ENCODE measurements at regions not wholly inside any gene's neighbourhood (a gene's known extent, or its start where the extent isn't known, plus 50 kb on each side); places are given as distances from the start of the nearest gene placed in this dataset.

DNA sequence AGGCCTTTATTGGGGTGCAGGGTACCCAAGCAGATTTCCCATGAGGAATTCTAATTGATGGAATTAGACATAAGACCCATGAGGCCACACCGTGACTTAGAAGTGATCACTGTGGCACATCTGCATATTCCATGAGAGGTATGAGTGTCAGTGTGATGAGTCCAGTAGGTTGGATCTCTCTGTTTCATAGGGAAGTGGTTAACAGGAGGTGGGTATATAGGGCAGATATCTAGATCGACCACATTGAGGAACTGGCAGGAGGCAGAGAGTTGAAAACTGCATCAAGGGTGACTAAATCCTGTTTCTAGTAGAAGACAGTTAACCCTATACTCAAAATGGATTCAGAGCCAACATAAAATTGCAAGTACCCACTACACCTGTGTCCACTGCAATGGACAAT lies 68.6 kb upstream of the MIR17HG start:
- H3K9me3 ChIP-seq (ENCODE audit: control insufficient read depth, insufficient read depth, low read length) = no peaks in the 10 kb centered on the region
- no peaks in the 10 kb centered on the region for H3K9me1 ChIP-seq (ENCODE audit: insufficient read depth, low read length)
- H3K4ac ChIP-seq (ENCODE audit: low read depth, low read length) = no peak overlapping the region
- H2BK15ac ChIP-seq (ENCODE audit: low read depth, low read length) = no peak overlapping the region
- H3K9ac ChIP-seq (ENCODE audit: low read depth, low read length) = no peak overlapping the region
- H2AK9ac ChIP-seq (replicated peaks; ENCODE audit: low read depth, low read length, poor library complexity) = no peak overlapping the region
- dilution Hi-C loops (cut with HindIII; ENCODE audit: low sequenced_read_pairs, unreplicated experiment) (no loop called here), intact Hi-C loops (cut with micrococcal nuclease) (no loop called here), in situ Hi-C loops (cut with MboI; ENCODE audit: low sequenced_read_pairs) (no loop called here)
- no TSS peak for BruUV-seq (replicated peaks)
- no peaks in the 10 kb centered on the region for H4K20me1 ChIP-seq (ENCODE audit: insufficient read depth, low read length)
- H3K14ac ChIP-seq (replicated peaks; ENCODE audit: low read depth, low read length) = no peak overlapping the region
- ATAC-seq (ENCODE audit: low read depth) (no peak), DNase-seq (no peak)
- H3K79me1 ChIP-seq (ENCODE audit: low read depth in 1 of 2, low read length in 2 of 2) = no peaks in the 10 kb centered on the region
- no peak overlapping the region for H3K23ac ChIP-seq (ENCODE audit: low read depth, low read length)
- H3K56ac ChIP-seq (ENCODE audit: extremely low read depth, insufficient read depth, low read length) = no peak overlapping the region
- no peak overlapping the region for H3K27ac ChIP-seq (ENCODE audit: insufficient read depth, low read length)
- TF ChIP-seq, protein P1, sequence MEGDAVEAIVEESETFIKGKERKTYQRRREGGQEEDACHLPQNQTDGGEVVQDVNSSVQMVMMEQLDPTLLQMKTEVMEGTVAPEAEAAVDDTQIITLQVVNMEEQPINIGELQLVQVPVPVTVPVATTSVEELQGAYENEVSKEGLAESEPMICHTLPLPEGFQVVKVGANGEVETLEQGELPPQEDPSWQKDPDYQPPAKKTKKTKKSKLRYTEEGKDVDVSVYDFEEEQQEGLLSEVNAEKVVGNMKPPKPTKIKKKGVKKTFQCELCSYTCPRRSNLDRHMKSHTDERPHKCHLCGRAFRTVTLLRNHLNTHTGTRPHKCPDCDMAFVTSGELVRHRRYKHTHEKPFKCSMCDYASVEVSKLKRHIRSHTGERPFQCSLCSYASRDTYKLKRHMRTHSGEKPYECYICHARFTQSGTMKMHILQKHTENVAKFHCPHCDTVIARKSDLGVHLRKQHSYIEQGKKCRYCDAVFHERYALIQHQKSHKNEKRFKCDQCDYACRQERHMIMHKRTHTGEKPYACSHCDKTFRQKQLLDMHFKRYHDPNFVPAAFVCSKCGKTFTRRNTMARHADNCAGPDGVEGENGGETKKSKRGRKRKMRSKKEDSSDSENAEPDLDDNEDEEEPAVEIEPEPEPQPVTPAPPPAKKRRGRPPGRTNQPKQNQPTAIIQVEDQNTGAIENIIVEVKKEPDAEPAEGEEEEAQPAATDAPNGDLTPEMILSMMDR (conservative IDR thresholded peaks at IDR 0.05; ENCODE audit: low read depth, low read length) = no peak
- TF ChIP-seq RFX5 (IDR thresholded peaks at IDR 0.05; ENCODE audit: low read depth, low read length) (no peak), RCOR1 (IDR thresholded peaks at IDR 0.05; ENCODE audit: insufficient replicate concordance, low read length) (no peak), MAFK (IDR thresholded peaks at IDR 0.05; ENCODE audit: low read depth, low read length) (no peak), BHLHE40 (IDR thresholded peaks at IDR 0.05; ENCODE audit: low read depth, low read length) (no peak), MXI1 (IDR thresholded peaks at IDR 0.05; ENCODE audit: borderline replicate concordance, low read depth, low read length) (no peak), POLR2A (IDR thresholded peaks at IDR 0.05; ENCODE audit: low read depth, low read length) (no peak), MAZ (IDR thresholded peaks at IDR 0.05; ENCODE audit: borderline replicate concordance, low read depth, low read length) (no peak)
- no peak overlapping the region for H2AK5ac ChIP-seq (ENCODE audit: low read depth, low read length)
- no peaks in the 10 kb centered on the region for H3K4me1 ChIP-seq (ENCODE audit: control insufficient read depth, insufficient read depth, low read length)
- H3K4me2 ChIP-seq (ENCODE audit: low read depth, low read length) = no peak overlapping the region
- no peaks in the 10 kb centered on the region for H3K27me3 ChIP-seq (ENCODE audit: control insufficient read depth, insufficient read depth, low read length)
- H3K36me3 ChIP-seq (ENCODE audit: control insufficient read depth, insufficient read depth, low read length) = no peaks in the 10 kb centered on the region
- 60% methylated on average over 1 of the region's 2 CpGs; no CpG with 5 or more reads in 1 of the 2 experiments for WGBS, 2 experiments (ENCODE audit: extremely low coverage in 2 of 2, insufficient read length in 1 of 2)
- CTCF ChIA-PET = no interaction called here
- no peak overlapping the region for H3K4me3 ChIP-seq (ENCODE audit: insufficient read depth, low read depth, low read length)
- H4K5ac ChIP-seq (ENCODE audit: low read depth, low read length) = no peak overlapping the region
- POLR2A ChIA-PET (ENCODE audit: unreplicated experiment) = no interaction called here
- H4K91ac ChIP-seq (ENCODE audit: insufficient read depth, low read depth, low read length) = no peak overlapping the region
- H2BK5ac ChIP-seq (ENCODE audit: low read depth, low read length, poor library complexity, severe bottlenecking) = no peak overlapping the region
- no peak overlapping the region for H3K18ac ChIP-seq (ENCODE audit: low read depth, low read length)
- no peak overlapping the region for H4K8ac ChIP-seq (ENCODE audit: low read depth in 2 of 2, low read length in 2 of 2)
- H2BK120ac ChIP-seq (ENCODE audit: low read depth, low read length) = no peak overlapping the region
- no peak overlapping the region for H2AFZ ChIP-seq (replicated peaks; ENCODE audit: low read length, poor library complexity)
- H2BK20ac ChIP-seq (ENCODE audit: low read depth, low read length) = no peak overlapping the region

Measured in IMR-90 (cell line).